Trophoblast cell (in vitro differentiated cells and primary cell): ENCODE measurements at regions not wholly inside any gene's neighbourhood (a gene's known extent, or its start where the extent isn't known, plus 50 kb on each side); places are given as distances from the start of the nearest gene placed in this dataset.

ENCODE experiments used
- DNase-seq, 2 donors: peaks; one replicate each; pipeline ENCODE4 v3.0.0-alpha.2; 2016
- H2AFZ ChIP-seq: 2 replicates; pipeline ENCODE4 v1.6.1; 2013; ENCODE audit warnings: low read length, moderate library complexity, mild to moderate bottlenecking; ENCODE audit not compliant: insufficient read depth, poor library complexity
- H2AK5ac ChIP-seq: 2 replicates; pipeline ENCODE4 v1.6.1; 2013; ENCODE audit warnings: mild to moderate bottlenecking, low read length
- H2BK120ac ChIP-seq: 2 replicates; pipeline ENCODE4 v1.6.1; 2013; ENCODE audit warnings: low read length, mild to moderate bottlenecking, moderate library complexity; ENCODE audit not compliant: insufficient read depth, poor library complexity
- H2BK12ac ChIP-seq: 2 replicates; pipeline ENCODE4 v1.6.1; 2013; ENCODE audit warnings: mild to moderate bottlenecking, low read length, moderate library complexity
- H2BK5ac ChIP-seq: 2 replicates; pipeline ENCODE4 v1.6.1; 2013; ENCODE audit warnings: low read length, low read depth, moderate library complexity, mild to moderate bottlenecking; ENCODE audit not compliant: poor library complexity
- H3K14ac ChIP-seq: 2 replicates; pipeline ENCODE4 v1.6.1; 2013; ENCODE audit warnings: mild to moderate bottlenecking, low read length
- H3K18ac ChIP-seq: 2 replicates; pipeline ENCODE4 v1.6.1; 2013; ENCODE audit warnings: mild to moderate bottlenecking, low read length
- H3K23ac ChIP-seq: 2 replicates; pipeline ENCODE4 v1.6.1; 2013; ENCODE audit warnings: low read length
- H3K27ac ChIP-seq: 2 replicates; pipeline ENCODE4 v1.5.1; 2013; ENCODE audit warnings: low read depth, mild to moderate bottlenecking, inconsistent platforms, low read length, moderate library complexity
- H3K27me3 ChIP-seq: 2 replicates; pipeline ENCODE4 v1.6.1; 2013; ENCODE audit warnings: inconsistent platforms, mild to moderate bottlenecking, low read length, moderate library complexity; ENCODE audit not compliant: insufficient read depth
- H3K36me3 ChIP-seq, 2 experiments: 1 replicate in 1 of 2; 2 replicates in 1 of 2; pipeline ENCODE4 v1.6.1; 2013; ENCODE audit warnings: low read length in 2 of 2, mild to moderate bottlenecking in 2 of 2, moderate library complexity in 1 of 2; ENCODE audit not compliant: insufficient read depth in 2 of 2, control insufficient read depth in 1 of 2
- H3K4ac ChIP-seq: 2 replicates; pipeline ENCODE4 v1.6.1; 2013; ENCODE audit warnings: low read depth, mild to moderate bottlenecking, low read length, moderate library complexity
- H3K4me1 ChIP-seq, 2 experiments: 1 replicate in 1 of 2; 2 replicates in 1 of 2; pipeline ENCODE4 v1.6.1; 2013; ENCODE audit warnings: low read length in 2 of 2, mild to moderate bottlenecking in 2 of 2, moderate library complexity in 1 of 2; ENCODE audit not compliant: insufficient read depth in 2 of 2, control insufficient read depth in 1 of 2
- H3K4me2 ChIP-seq: 2 replicates; pipeline ENCODE4 v1.6.1; 2013; ENCODE audit warnings: inconsistent platforms, mild to moderate bottlenecking, low read length, moderate library complexity
- H3K4me3 ChIP-seq: 2 replicates; pipeline ENCODE4 v1.5.1; 2013; ENCODE audit warnings: mild to moderate bottlenecking, low read depth, low read length, inconsistent platforms
- H3K79me1 ChIP-seq: one replicate; pipeline ENCODE4 v1.6.1; 2013; ENCODE audit warnings: low read length
- H3K79me2 ChIP-seq: 2 replicates; pipeline ENCODE4 v1.6.1; 2013; ENCODE audit warnings: low read length, mild to moderate bottlenecking; ENCODE audit not compliant: control insufficient read depth, insufficient read depth, poor library complexity
- H3K9ac ChIP-seq: 2 replicates; pipeline ENCODE4 v1.6.1; 2013; ENCODE audit warnings: mild to moderate bottlenecking, low read length
- H3K9me3 ChIP-seq: 2 replicates; pipeline ENCODE4 v1.6.1; 2013; ENCODE audit warnings: low read depth, mild to moderate bottlenecking, control low read depth, inconsistent platforms, low read length; ENCODE audit not compliant: insufficient read depth
- H4K12ac ChIP-seq: 2 replicates; pipeline ENCODE4 v1.6.1; 2013; ENCODE audit warnings: low read depth, mild to moderate bottlenecking, low read length, moderate library complexity
- H4K8ac ChIP-seq: 2 replicates; pipeline ENCODE4 v1.6.1; 2013; ENCODE audit warnings: low read depth, mild to moderate bottlenecking, low read length, moderate library complexity
- H4K91ac ChIP-seq: one replicate; pipeline ENCODE4 v1.6.1; 2013; ENCODE audit warnings: low read depth, mild to moderate bottlenecking, low read length, moderate library complexity
- WGBS: extraction: QIAGEN DNeasy Blood & Tissue Kit; methylation state at CpG from one replicate; pipeline ENCODE4 v1.1.7; 2013; ENCODE audit warnings: missing lambda C conversion rate; ENCODE audit not compliant: insufficient read length, insufficient coverage; ENCODE audit errors: extremely low coverage; 5-methylcytosine and 5-hydroxymethylcytosine counted together

DNA sequence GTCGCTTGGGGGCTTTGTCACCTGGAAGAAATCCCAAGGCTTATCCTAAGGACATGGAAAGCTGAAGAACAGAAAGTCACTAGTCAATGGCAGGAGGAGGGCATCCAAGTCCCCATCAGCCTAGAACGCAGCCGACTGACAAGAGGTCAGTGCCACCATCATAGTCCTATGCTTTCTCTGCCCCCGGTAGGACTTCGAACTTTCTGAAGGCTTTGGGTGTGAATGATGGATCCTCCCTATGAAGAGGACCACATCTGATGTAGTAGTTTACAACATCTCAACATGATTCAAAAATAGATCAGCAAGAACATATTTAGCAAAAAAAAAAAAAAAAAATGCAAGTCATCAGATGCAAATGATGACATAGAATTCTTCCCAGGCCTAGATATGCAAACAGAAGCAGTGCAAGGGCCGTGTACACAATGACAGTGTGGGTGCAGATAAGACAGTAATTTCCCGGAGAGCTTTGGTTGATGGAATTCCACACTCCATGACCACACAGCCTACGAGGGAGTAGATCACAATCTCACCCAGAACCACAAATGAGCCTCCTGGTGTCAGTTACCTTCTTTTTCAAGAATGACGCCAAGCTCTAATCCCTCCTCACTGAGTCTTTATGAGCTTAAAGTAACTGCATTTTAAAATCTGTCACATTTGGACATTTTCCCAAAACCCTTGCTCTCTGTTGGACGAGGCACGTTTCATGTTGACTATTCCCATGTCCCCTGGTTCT lies 88.2 kb downstream of the PSMG1 start:
- no peak overlapping the region for H2BK120ac ChIP-seq
- no peak overlapping the region for H2BK12ac ChIP-seq
- no peak overlapping the region for H3K18ac ChIP-seq
- WGBS, result no CpG with 5 or more reads among the region's 11 CpGs
- no peaks in the 10 kb centered on the region for H3K36me3 ChIP-seq
- H3K4me2 ChIP-seq, result no peak overlapping the region
- H3K79me2 ChIP-seq, result no peaks in the 10 kb centered on the region
- H4K8ac ChIP-seq, result no peak overlapping the region
- no peaks in the 10 kb centered on the region for H3K27me3 ChIP-seq
- peaks cover 5% of the 10 kb centered on the region for H3K9me3 ChIP-seq
- no peak overlapping the region for H3K9ac ChIP-seq
- no peaks in the 10 kb centered on the region for H3K79me1 ChIP-seq
- no peak overlapping the region for H2BK5ac ChIP-seq
- no peak overlapping the region for H4K91ac ChIP-seq
- H3K4me1 ChIP-seq, result peaks cover 2 to 8% of the 10 kb centered on the region in 2 experiments
- H2AFZ ChIP-seq, result no peak overlapping the region
- H3K14ac ChIP-seq, result no peak overlapping the region
- no peak overlapping the region for H3K4me3 ChIP-seq
- H3K4ac ChIP-seq, result no peak overlapping the region
- H3K27ac ChIP-seq, result no peak overlapping the region
- H2AK5ac ChIP-seq, result no peak overlapping the region
- DNase-seq, result peak; percentile 39 to 67
- H3K23ac ChIP-seq, result no peak overlapping the region
- H4K12ac ChIP-seq, result no peak overlapping the region

DNA sequence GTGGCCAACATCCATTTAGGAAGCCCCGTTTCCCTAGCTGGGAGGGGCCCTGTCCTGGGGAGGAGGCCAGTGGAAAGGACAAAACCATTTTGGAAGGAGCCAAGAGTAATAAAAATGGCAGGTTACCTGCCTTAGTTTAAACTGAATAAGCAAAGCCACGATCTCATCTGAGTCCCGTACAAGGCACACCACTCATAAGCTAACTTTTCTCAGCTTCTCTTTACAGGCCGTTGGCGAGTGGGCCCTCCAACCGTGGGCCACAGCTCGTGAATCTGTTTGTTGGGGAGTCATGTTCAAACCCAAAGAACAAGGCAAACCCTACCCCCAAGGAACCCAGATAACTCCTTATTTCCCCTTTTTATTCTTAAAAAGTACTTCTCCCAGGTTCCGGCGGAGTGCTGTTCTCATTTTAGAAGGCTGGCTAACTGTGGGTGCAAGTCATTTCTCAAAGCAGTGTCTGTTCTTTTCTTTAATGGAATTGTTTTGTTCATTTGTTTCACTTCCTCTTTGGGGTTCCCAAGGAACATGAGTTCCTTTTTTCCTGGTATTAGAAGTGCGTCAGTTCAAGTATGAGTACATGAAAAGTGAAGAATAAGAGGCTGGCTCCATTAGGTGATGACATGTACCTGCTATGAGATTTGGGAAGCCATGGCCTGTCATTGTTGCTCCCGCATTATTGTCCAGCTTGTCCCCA lies 89.0 kb downstream of the PSMG1 start:
- WGBS, result no CpG with 5 or more reads among the region's 11 CpGs
- Histone ChIP-seq H3K27ac (no peak overlapping the region), H3K4me1 (peaks cover 2 to 8% of the 10 kb centered on the region in 2 experiments), H2AFZ (no peak overlapping the region), H4K8ac (no peak overlapping the region), H3K4me3 (no peak overlapping the region), H3K4ac (no peak overlapping the region), H3K36me3 (no peaks in the 10 kb centered on the region), H2BK5ac (no peak overlapping the region), H2AK5ac (no peak overlapping the region), H3K9ac (no peak overlapping the region), H3K18ac (no peak overlapping the region), H2BK120ac (no peak overlapping the region), H3K14ac (no peak overlapping the region), H3K9me3 (peaks cover 1% of the 10 kb centered on the region), H3K79me2 (no peaks in the 10 kb centered on the region), H4K91ac (no peak overlapping the region), H3K79me1 (no peaks in the 10 kb centered on the region), H3K4me2 (no peak overlapping the region), H2BK12ac (no peak overlapping the region), H3K23ac (no peak overlapping the region), H4K12ac (no peak overlapping the region), H3K27me3 (no peaks in the 10 kb centered on the region)
- peak in 1 of 2 donors; percentile 21 for DNase-seq

DNA sequence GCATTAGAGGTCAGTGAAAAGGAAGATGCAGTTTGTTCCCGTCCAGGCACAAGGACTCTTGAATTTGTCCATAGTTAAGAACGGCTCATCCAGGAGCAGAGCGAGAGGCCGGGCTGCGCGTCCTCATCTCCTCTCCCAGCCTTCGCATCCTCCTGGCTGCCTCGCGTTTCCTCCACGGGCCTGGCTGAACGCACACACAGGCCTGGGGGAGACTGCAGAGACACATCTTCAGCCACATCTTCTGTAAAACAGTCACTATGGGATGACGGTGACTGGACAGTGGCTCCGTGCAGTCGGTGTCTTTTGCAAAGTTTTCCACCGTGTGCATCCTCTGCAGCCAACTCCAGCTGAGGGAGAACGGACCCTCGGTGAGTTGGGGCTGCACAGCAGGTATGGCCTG lies 89.7 kb downstream of the PSMG1 start:
- no CpG with 5 or more reads among the region's 17 CpGs for WGBS
- no peak overlapping the region for H2BK120ac ChIP-seq
- peaks cover 4% of the 10 kb centered on the region for H3K9me3 ChIP-seq
- no peak overlapping the region for H2BK12ac ChIP-seq
- no peak overlapping the region for H2AK5ac ChIP-seq
- H2BK5ac ChIP-seq, result no peak overlapping the region
- peaks cover 2 to 8% of the 10 kb centered on the region in 2 experiments for H3K4me1 ChIP-seq
- no peaks in the 10 kb centered on the region for H3K79me1 ChIP-seq
- no peak overlapping the region for H3K14ac ChIP-seq
- H3K27ac ChIP-seq, result no peak overlapping the region
- H3K4me3 ChIP-seq, result no peak overlapping the region
- no peaks in the 10 kb centered on the region for H3K79me2 ChIP-seq
- DNase-seq, result no peak
- H3K27me3 ChIP-seq, result no peaks in the 10 kb centered on the region
- no peak overlapping the region for H3K9ac ChIP-seq
- no peak overlapping the region for H2AFZ ChIP-seq
- H3K4me2 ChIP-seq, result no peak overlapping the region
- no peak overlapping the region for H3K4ac ChIP-seq
- no peaks in the 10 kb centered on the region for H3K36me3 ChIP-seq
- no peak overlapping the region for H3K18ac ChIP-seq
- no peak overlapping the region for H3K23ac ChIP-seq
- no peak overlapping the region for H4K12ac ChIP-seq
- no peak overlapping the region for H4K8ac ChIP-seq
- no peak overlapping the region for H4K91ac ChIP-seq

DNA sequence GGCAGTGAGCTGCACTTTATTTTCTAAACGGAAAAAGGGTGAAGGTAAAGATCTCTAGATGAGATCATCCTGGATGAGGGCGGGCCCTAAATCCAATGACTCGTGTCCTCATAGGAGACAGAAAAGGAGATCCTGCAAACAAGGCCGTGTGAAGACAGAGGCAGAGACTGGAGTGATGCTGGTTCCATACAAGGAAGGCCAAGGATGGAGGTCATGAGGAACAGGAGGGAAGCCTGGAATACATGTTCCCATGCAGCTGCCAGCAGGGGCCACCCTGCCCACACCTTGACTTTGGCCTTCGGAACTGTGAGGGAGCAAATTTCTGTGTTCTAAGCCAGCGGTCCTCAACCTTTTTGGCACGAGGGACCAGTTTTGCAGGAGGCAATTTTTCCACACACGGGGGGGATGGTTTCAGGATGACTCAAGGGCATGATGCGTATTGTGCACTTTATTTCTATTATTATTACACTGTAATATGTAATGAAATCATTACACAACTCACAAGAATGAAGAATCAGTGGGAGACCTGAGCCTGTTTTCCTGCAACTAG lies 94.3 kb downstream of the PSMG1 start:
- Histone ChIP-seq H3K79me2 (no peaks in the 10 kb centered on the region), H4K8ac (no peak overlapping the region), H3K79me1 (no peaks in the 10 kb centered on the region), H4K12ac (no peak overlapping the region), H2AK5ac (no peak overlapping the region), H3K4me2 (no peak overlapping the region), H3K27me3 (no peaks in the 10 kb centered on the region), H2AFZ (no peak overlapping the region), H2BK120ac (no peak overlapping the region), H2BK12ac (no peak overlapping the region), H3K4me1 (no peaks in the 10 kb centered on the region), H3K4ac (no peak overlapping the region), H3K18ac (no peak overlapping the region), H3K9me3 (peaks cover 4% of the 10 kb centered on the region), H2BK5ac (no peak overlapping the region), H3K27ac (no peak overlapping the region), H3K36me3 (no peaks in the 10 kb centered on the region), H4K91ac (no peak overlapping the region), H3K14ac (no peak overlapping the region), H3K9ac (no peak overlapping the region), H3K23ac (no peak overlapping the region), H3K4me3 (no peak overlapping the region)
- WGBS, result no CpG with 5 or more reads among the region's 9 CpGs
- DNase-seq, result peak in 1 of 2 donors; percentile 35
